Tibial artery (tissue), 4 donors: ENCODE measurements at regions not wholly inside any gene's neighbourhood (a gene's known extent, or its start where the extent isn't known, plus 50 kb on each side); places are given as distances from the start of the nearest gene placed in this dataset.

ENCODE experiments used
- DNase-seq, 2 donors: peaks; one replicate each; pipeline ENCODE4 v3.0.0-alpha.2; 2019
- H3K27ac ChIP-seq, 2 donors: fragments of 200-600 bp; sonication (generic) in 1 of 2; 1 replicate in 1 of 2; 2 replicates in 1 of 2; pipeline ENCODE4 v1.5.1; 2018 to 2019; ENCODE audit warnings: mild to moderate bottlenecking in 1 of 2
- H3K27me3 ChIP-seq, 2 donors: fragments of 200-600 bp; sonication (generic) in 1 of 2; one replicate each; pipeline versions ENCODE4 v1.5.1 to v1.6.0; 2016 to 2019
- H3K36me3 ChIP-seq, 3 donors: fragments of 200-600 bp; sonication (generic) in 2 of 3; one replicate each; pipeline ENCODE4 v1.5.1; 2016 to 2019; ENCODE audit warnings: mild to moderate bottlenecking in 2 of 3
- H3K4me1 ChIP-seq, 4 donors: fragments of 200-600 bp; sonication (generic) in 2 of 4; 1 replicate in 3 of 4; 2 replicates in 1 of 4; pipeline ENCODE4 v1.5.1; 2016 to 2019
- H3K4me3 ChIP-seq, 2 donors: fragments of 200-600 bp; sonication (generic) in 1 of 2; 1 replicate in 1 of 2; 2 replicates in 1 of 2; pipeline ENCODE4 v1.5.1; 2018 to 2019; ENCODE audit warnings: mild to moderate bottlenecking in 2 of 2
- H3K9me3 ChIP-seq, 3 donors: fragments of 200-600 bp; sonication (generic) in 1 of 3; one replicate each; pipeline ENCODE4 v1.5.1; 2016 to 2019
- CTCF ChIP-seq, 2 experiments: fragments of 200-600 bp in 1 of 2; fragments of 450-650 bp in 1 of 2; IDR thresholded peaks; one replicate each; pipeline ENCODE4 v1.5.1; 2017 to 2019; ENCODE audit warnings: antibody characterized with exemption in 2 of 2, mild to moderate bottlenecking in 1 of 2, moderate library complexity in 1 of 2
- intact Hi-C: fragments of 100-400 bp; cut with DNase I; formaldehyde crosslinking; loops from one replicate; pipeline ENCODE4 v1.15.0; 2023; ENCODE audit warnings: low total_unique reads

GRCh38 chr5:176737746-176738636 lies 72.4 kb upstream of the UNC5A start:
- DNase-seq, result peak; percentile 12 to 46
- peaks cover 0 to 1% (median under 1%) of the 10 kb centered on the region in 4 donors for H3K4me1 ChIP-seq
- no peaks in the 10 kb centered on the region for H3K9me3 ChIP-seq
- no peak overlapping the region for H3K4me3 ChIP-seq
- H3K36me3 ChIP-seq, result no peaks in the 10 kb centered on the region
- no peak for TF ChIP-seq CTCF (IDR thresholded peaks at IDR 0.05)
- H3K27ac ChIP-seq, result no peak overlapping the region
- intact Hi-C loops, result no loop called here
- H3K27me3 ChIP-seq, result peaks cover 0 to 81% of the 10 kb centered on the region in 2 donors

GRCh38 chr5:176738637-176739250 lies 71.6 kb upstream of the UNC5A start:
- intact Hi-C loops, result no loop called here
- peak in 1 of 2 donors; percentile 20 for DNase-seq
- no peak overlapping the region for H3K4me3 ChIP-seq
- no peak for TF ChIP-seq CTCF (IDR thresholded peaks at IDR 0.05)
- no peaks in the 10 kb centered on the region for H3K9me3 ChIP-seq
- no peak overlapping the region for H3K27ac ChIP-seq
- peaks cover 0 to 9% (median 5%) of the 10 kb centered on the region in 4 donors for H3K4me1 ChIP-seq
- no peaks in the 10 kb centered on the region for H3K36me3 ChIP-seq
- H3K27me3 ChIP-seq, result peaks cover 0 to 81% of the 10 kb centered on the region in 2 donors

- no peaks in the 10 kb centered on the region for H3K36me3 ChIP-seq
- no peaks in the 10 kb centered on the region for H3K9me3 ChIP-seq
- TF ChIP-seq CTCF (IDR thresholded peaks at IDR 0.05), result no peak
- intact Hi-C loops, result no loop called here
- H3K4me3 ChIP-seq, result no peak overlapping the region
- H3K4me1 ChIP-seq, result peaks cover 0 to 12% (median 5%) of the 10 kb centered on the region in 4 donors
- H3K27me3 ChIP-seq, result peaks cover 0 to 87% of the 10 kb centered on the region in 2 donors
- DNase-seq, result peak in 1 of 2 donors; percentile 48
- no peak overlapping the region for H3K27ac ChIP-seq
Observed at GRCh38 chr5:176739461-176740051, 70.8 kb upstream of the UNC5A start.

- Histone ChIP-seq H3K9me3 (no peaks in the 10 kb centered on the region), H3K36me3 (no peaks in the 10 kb centered on the region), H3K4me3 (no peak overlapping the region), H3K4me1 (peaks cover 0 to 12% (median 5%) of the 10 kb centered on the region in 4 donors), H3K27me3 (peaks cover 0 to 87% of the 10 kb centered on the region in 2 donors), H3K27ac (no peak overlapping the region)
- intact Hi-C loops, result no loop called here
- peak in 1 of 2 donors; percentile 48 for DNase-seq
- no peak for TF ChIP-seq CTCF (IDR thresholded peaks at IDR 0.05)
Observed at GRCh38 chr5:176740131-176740701, 70.1 kb upstream of the UNC5A start.

- Histone ChIP-seq H3K9me3 (no peaks in the 10 kb centered on the region), H3K4me3 (no peak overlapping the region), H3K36me3 (no peaks in the 10 kb centered on the region), H3K4me1 (peaks cover 0 to 12% (median 5%) of the 10 kb centered on the region in 4 donors), H3K27me3 (peaks cover 0 to 89% of the 10 kb centered on the region in 2 donors), H3K27ac (no peak overlapping the region)
- intact Hi-C loops, result no loop called here
- TF ChIP-seq CTCF (IDR thresholded peaks at IDR 0.05), result no peak
- DNase-seq, result peak in 1 of 2 donors; percentile 37
Observed at GRCh38 chr5:176740702-176741496, 69.5 kb upstream of the UNC5A start.
